HG03175 (cell line): ENCODE measurements at regions not wholly inside any gene's neighbourhood (a gene's known extent, or its start where the extent isn't known, plus 50 kb on each side); places are given as distances from the start of the nearest gene placed in this dataset.
"Not testable (repeated sequence)": the region's sequence is repeated elsewhere in the genome, so short reads cannot be mapped to it uniquely, and the experiment has no call there.

Experiments
- ATAC-seq: cut with Tn5 transposase; IDR thresholded peaks from one replicate; pipeline ENCODE4 v1.9.1; 2021; ENCODE audit warnings: mild to moderate bottlenecking, moderate library complexity; ENCODE audit not compliant: unreplicated experiment

DNA sequence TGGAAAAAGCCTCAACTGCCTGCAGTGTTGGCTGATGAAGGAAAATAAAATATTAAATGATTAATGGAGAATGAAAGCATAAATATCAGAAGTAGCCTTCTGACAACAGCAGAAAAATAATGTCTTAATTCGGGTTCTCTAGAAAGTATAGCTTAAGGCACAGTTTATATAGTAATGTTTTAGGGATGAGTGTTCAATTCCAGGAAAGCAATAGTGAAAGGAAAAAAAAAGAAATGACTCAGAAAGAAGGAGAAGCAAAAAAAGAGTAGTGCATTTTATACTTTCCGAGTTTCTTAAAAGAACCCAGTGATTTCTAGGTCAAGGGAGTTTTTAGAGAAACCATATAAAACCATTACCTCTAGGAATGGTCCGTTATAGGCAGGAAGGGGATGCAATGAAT is 137.3 kb downstream of the HTR1B start:
- ATAC-seq = no peak

DNA sequence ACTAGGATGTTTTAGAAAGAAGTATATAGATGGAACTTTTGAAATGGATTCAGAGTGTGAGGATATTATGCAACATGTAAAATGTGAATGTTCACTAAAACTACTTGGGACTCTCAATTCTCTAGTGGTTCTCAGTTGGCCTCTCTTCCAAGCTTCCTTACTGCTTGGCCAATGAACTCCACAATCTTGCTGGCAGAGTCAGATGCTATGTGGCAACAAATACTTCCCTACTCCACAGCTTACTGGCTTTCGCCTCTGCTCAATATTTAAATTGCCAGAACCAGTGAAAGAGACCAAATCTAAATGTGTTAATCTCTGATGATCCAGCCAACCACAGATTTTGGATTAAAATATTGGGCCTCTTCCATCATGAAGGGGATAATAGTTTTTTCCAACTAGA is 138.4 kb downstream of the HTR1B start:
- no peak for ATAC-seq

- no peak for ATAC-seq
These were observed 140.7 kb downstream of the HTR1B start for GRCh38 chr6:77322604-77323003.

DNA sequence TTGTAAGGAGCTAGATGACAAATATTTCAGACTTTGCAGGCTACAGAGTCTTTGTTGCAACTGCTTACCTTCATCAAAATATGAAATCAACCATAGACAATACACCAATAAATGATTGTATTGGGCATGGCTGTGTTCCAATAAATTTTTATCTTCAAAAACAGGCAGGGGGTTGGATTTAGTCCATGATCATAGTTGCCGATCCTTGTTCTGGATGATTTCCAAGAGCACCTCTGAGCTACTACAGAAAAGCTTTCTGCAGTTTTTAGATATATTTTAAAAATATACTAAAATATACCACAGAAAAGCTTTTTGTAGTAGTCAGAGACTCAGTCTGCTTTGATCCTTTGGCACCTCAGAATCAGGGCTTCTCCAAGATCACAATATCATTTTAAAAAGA is 145.0 kb downstream of the HTR1B start:
- no peak for ATAC-seq

DNA sequence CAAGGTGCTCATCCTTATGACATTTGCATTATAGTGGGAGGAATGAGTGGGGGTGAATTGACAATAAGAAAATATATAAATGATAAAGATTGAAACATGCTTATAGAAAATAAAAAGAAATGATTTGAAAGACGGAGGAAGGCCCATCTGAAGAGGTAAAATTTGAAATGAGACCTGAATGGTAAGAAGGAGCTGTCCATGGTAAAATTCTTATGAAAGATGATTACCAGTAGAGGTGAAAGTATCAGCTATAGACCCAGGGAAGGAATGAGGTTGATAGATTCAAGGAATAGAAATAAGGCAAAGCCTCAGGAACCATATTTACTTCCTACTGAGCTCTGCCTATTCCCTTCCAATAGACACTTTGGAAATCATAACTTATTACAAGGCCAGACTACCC is 149.7 kb downstream of the HTR1B start:
- ATAC-seq = no peak

- ATAC-seq = no peak
These were observed 163.4 kb downstream of the HTR1B start for GRCh38 chr6:77299931-77300330.

DNA sequence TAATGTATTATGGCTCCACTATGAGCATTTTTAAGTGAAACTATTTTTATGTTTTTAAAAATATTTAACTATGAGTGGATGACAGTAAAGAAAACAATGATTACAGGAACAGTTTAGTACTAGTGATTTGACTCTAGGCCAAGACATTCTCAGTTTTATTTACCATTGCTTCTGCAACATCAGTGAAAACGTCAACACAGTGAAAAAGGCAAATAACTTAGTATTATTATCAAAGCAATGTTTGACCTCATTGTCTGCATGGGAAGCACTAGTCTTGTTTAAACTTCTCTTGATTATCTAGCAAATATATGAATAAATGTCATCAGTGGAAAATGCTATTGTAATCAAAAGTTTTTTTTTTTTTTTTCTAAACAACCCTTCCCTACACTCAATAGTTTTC is 165.0 kb downstream of the HTR1B start:
- ATAC-seq = no peak

GRCh38 chr6:77292564-77293546 is 170.4 kb downstream of the HTR1B start:
- no peak for ATAC-seq

DNA sequence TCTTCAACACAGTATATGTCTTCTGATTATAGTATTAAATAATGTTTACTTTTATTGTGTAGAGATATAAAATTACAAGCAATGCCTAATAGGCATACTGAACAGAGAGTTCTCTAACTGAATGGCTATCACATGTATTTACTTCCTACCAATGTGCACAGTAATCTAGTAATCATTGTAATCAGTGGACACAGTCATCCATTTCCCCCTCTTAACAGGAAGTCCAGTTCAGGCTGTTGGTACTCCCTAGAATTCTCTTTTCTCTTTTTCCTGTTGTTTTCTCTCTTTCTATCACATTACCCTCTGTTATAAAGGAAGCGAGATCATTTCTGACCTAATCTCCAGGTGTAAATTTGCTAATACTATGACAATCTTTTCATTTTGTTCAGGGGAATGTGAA is 172.5 kb downstream of the HTR1B start:
- no peak for ATAC-seq

GRCh38 chr6:77286541-77286940 is 176.8 kb downstream of the HTR1B start:
- no peak for ATAC-seq

DNA sequence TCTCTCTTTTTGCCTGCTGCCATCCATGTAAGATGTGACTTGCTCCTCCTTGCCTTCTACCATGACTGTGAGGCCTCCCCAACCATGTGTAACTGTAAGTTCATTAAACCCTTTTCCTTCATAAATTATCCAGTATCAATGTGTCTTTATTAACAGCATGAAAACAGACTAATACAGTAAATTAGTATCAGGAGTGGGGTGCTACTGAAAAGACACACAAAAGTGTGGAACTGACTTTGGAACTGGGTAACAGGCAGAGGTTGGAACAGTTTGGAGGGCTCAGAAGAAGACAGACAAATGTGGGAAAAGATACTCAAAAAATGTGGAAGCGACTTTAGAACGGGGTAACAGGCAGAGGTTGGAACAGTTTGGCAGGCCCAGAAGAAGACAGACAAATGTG is 189.4 kb downstream of the HTR1B start:
- no peak for ATAC-seq

DNA sequence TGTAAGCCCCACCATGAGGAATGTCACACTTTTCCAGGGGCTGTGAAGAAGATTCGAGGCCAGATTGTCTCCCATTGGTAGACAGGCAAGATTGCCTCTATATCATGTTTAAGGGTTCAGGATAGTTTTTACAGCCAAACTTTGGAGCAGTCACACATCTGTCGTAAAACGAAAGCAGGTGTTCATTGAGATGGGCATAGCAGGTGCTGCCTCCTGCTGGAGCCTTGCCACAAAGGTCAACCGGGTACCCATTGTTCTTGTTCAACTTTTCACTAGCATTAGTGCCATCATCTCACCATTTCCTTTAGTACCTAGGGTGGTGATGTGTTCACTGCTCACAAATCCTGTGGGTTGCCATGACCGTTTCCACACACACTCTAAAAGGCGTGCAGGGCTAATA is 198.3 kb downstream of the HTR1B start:
- no peak for ATAC-seq

GRCh38 chr6:77263003-77263402 is 200.3 kb downstream of the HTR1B start:
- ATAC-seq = no peak

DNA sequence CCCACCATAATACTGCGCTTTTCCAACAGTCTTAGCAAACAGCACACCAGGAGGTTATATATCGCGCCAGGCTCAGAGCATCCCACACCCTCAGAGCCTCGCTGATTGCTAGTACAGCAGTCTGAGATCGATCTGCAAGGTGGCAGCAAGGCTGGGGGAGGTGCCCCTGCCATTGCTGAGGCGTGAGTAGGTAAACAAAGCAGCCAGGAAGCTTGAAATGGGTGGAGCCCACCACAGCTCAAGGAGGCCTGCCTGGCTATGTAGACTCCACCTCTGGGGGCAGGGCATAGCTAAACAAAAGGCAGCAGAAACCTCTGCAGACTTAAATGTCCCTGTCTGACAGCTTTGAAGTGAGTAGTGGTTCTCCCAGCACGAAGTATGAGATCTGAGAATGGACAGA is 211.5 kb downstream of the HTR1B start:
- ATAC-seq = not testable (repeated sequence)

DNA sequence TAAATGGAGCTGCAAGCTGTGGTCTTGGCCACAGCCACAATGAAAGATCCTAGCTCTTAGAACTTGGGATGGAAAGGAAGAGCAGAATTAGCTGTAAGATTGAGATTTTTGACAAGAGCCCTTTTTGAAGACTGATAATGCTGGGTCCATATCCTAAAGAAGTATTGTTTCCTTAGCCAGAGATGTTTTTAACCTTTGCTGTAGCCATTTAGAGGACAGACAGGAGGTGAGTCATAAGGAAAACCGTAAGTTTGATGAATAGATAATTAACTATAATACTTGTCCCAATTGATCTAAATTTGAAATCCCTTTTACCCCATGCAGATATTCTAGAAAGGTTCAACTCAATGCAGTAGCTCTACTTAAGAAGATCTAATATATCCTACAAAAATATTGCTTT is 213.7 kb downstream of the HTR1B start:
- no peak for ATAC-seq

- no peak for ATAC-seq
These were observed 218.3 kb downstream of the HTR1B start for GRCh38 chr6:77245026-77245425.

GRCh38 chr6:77231438-77232305 is 231.6 kb downstream of the HTR1B start:
- no peak for ATAC-seq

DNA sequence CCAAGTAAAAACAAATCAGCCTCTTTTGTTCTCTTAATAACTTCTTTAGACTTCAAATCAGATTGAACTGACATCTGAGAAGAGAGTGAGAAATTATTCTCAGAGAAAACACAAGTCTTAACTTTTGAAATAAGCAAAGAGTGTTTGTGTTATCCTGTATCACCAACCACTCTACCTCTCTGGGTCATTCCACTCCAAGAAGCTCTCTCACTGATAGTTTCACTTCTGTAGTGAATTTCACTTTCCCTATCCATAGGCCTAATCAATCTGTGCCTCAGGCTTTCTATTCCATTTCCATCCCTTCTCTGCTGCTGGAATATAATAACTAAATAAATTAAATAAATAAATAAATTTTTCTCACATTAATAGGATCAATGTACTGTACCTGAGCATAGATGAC is 235.0 kb downstream of the HTR1B start:
- no peak for ATAC-seq

DNA sequence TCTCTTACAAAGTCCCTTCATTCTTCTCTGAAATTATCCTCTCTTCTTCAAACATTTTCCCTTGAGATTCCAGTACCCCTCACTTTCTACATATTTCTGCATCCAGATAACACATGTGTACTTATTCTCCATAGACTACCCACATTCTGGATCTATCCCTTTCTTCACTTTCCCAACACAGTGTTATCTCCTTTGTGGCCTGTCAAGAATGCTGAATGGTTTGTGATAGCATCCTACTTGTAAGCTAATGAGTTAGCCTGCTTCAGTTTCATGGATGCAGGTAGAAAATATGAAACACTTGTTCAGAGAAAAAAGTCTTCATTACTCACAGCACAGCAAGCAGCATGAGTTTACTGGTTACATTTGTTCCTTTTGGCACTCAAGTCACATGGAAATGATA is 245.4 kb downstream of the HTR1B start:
- ATAC-seq = no peak

DNA sequence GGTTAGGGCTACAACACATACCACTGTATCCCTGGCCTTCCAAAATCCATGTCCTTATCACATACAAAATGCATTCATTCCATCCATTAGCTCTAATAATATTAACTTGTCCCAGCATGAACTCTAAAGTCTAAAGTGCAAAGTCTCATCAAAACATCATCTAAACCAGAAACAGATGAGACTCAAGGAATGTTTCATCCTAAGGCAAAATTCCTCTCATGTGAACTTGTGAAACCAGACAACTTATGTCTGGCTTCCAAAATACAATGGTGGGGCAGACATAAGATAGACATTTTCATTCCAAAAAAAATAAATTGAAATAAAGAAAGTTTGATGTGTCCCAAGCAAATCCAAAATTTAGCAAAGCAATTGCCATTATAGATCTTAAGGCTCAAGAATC is 257.4 kb downstream of the HTR1B start:
- ATAC-seq = no peak

GRCh38 chr6:77204555-77204954 is 258.7 kb downstream of the HTR1B start:
- no peak for ATAC-seq

- ATAC-seq = no peak
These were observed 279.8 kb downstream of the HTR1B start for GRCh38 chr6:77183447-77183846.
